ENCODE measurements at regions not wholly inside any gene's neighbourhood (a gene's known extent, or its start where the extent isn't known, plus 50 kb on each side); places are given as distances from the start of the nearest gene placed in this dataset.

- no peaks in the 10 kb centered on the region for H3F3A ChIP-seq (ENCODE audit: control insufficient read depth, insufficient read depth)
- no peak for TF ChIP-seq EZH2phosphoT487 (IDR thresholded peaks at IDR 0.05; ENCODE audit: borderline replicate concordance, low read length)
- TF ChIP-seq, protein P1, sequence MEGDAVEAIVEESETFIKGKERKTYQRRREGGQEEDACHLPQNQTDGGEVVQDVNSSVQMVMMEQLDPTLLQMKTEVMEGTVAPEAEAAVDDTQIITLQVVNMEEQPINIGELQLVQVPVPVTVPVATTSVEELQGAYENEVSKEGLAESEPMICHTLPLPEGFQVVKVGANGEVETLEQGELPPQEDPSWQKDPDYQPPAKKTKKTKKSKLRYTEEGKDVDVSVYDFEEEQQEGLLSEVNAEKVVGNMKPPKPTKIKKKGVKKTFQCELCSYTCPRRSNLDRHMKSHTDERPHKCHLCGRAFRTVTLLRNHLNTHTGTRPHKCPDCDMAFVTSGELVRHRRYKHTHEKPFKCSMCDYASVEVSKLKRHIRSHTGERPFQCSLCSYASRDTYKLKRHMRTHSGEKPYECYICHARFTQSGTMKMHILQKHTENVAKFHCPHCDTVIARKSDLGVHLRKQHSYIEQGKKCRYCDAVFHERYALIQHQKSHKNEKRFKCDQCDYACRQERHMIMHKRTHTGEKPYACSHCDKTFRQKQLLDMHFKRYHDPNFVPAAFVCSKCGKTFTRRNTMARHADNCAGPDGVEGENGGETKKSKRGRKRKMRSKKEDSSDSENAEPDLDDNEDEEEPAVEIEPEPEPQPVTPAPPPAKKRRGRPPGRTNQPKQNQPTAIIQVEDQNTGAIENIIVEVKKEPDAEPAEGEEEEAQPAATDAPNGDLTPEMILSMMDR (IDR thresholded peaks at IDR 0.05; ENCODE audit: low read depth, low read length, poor library complexity, severe bottlenecking), result no peak
- no peaks in the 10 kb centered on the region for H3K9me2 ChIP-seq (replicated peaks; ENCODE audit: control insufficient read depth, low read length)
- H3K27ac ChIP-seq (ENCODE audit: low read depth, low read length), result no peak overlapping the region
- H3K4me1 ChIP-seq (ENCODE audit: control insufficient read depth, low read length), result no peaks in the 10 kb centered on the region
- no peaks in the 10 kb centered on the region for H3K36me3 ChIP-seq (ENCODE audit: control insufficient read depth, low read length)
- H4K20me1 ChIP-seq (ENCODE audit: control insufficient read depth, insufficient read depth, low read depth, low read length), result no peaks in the 10 kb centered on the region
- H3K4me3 ChIP-seq (ENCODE audit: low read length), result no peak overlapping the region
- H3K9me3 ChIP-seq (ENCODE audit: control insufficient read depth, insufficient read depth, low read length), result no peaks in the 10 kb centered on the region
- no peaks in the 10 kb centered on the region for H3K27me3 ChIP-seq (ENCODE audit: control insufficient read depth, low read length)
- H3K79me2 ChIP-seq (ENCODE audit: control insufficient read depth, low read length), result no peaks in the 10 kb centered on the region
- no peak overlapping the region for H3K4me2 ChIP-seq (ENCODE audit: low read length)
These were observed 368.3 kb upstream of the OLFM3 start for GRCh38 chr1:102365071-102365470.

DNA sequence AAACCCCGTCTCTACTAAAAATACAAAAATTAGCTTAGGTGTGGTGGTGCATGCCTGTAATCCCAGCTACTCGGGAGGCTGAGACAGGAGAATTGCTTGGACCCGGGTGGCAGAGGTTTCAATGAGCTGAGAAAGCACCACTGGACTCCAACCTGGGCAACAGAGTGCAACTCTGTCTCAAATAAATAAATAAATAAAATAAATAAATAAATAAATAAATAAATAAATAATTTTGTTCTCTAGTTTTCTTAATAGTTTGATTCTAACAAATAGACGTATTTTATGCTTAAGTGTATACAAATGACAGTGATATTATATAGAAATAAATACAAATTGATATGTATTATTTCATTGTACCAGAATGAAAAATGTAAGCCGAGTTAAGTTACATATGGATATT lies 339.9 kb upstream of the OLFM3 start:
- no peak overlapping the region for H3K27ac ChIP-seq (ENCODE audit: low read depth, low read length)
- no peak overlapping the region for H3K4me2 ChIP-seq (ENCODE audit: low read length)
- H3K9me3 ChIP-seq (ENCODE audit: control insufficient read depth, insufficient read depth, low read length), result no peaks in the 10 kb centered on the region
- no peak for TF ChIP-seq EZH2phosphoT487 (IDR thresholded peaks at IDR 0.05; ENCODE audit: borderline replicate concordance, low read length)
- TF ChIP-seq, protein P1 (IDR thresholded peaks at IDR 0.05; ENCODE audit: low read depth, low read length, poor library complexity, severe bottlenecking), result no peak
- H3F3A ChIP-seq (ENCODE audit: control insufficient read depth, insufficient read depth), result no peaks in the 10 kb centered on the region
- H3K79me2 ChIP-seq (ENCODE audit: control insufficient read depth, low read length), result no peaks in the 10 kb centered on the region
- no peaks in the 10 kb centered on the region for H4K20me1 ChIP-seq (ENCODE audit: control insufficient read depth, insufficient read depth, low read depth, low read length)
- no peaks in the 10 kb centered on the region for H3K27me3 ChIP-seq (ENCODE audit: control insufficient read depth, low read length)
- no peaks in the 10 kb centered on the region for H3K4me1 ChIP-seq (ENCODE audit: control insufficient read depth, low read length)
- H3K9me2 ChIP-seq (replicated peaks; ENCODE audit: control insufficient read depth, low read length), result no peaks in the 10 kb centered on the region
- no peak overlapping the region for H3K4me3 ChIP-seq (ENCODE audit: low read length)
- H3K36me3 ChIP-seq (ENCODE audit: control insufficient read depth, low read length), result no peaks in the 10 kb centered on the region

DNA sequence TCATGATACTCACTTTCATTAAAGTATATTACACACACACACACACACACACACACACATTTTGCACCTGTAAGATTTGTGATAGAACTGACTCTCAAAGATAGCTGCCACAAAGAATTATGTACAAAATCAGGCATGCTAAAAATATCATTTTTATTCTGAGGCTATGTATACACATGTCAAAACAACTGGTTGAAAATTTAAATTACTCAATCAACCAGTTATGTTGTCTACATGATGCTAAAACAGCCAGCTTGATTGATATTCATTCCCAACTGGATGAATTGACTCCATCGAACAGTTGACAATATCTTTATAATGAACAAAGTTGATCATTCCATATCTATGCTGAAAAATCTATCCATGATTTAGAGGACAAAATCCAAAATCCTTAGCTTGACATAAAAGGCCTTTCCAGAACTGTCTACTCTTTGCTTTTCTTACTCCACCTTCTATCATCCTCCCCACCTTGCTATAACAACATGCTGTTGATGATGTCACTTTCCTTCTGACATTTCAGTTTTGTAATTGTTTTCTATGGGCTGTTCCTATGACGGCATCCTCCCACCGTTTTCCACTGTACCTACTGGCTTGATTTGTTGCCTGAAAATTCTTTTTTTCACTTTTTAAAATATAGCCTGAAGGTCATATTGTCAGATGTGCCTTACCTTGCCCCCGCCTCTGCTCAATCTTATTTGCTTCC lies 321.5 kb upstream of the OLFM3 start:
- no peaks in the 10 kb centered on the region for H3K4me1 ChIP-seq (ENCODE audit: control insufficient read depth, low read length)
- no peaks in the 10 kb centered on the region for H3K36me3 ChIP-seq (ENCODE audit: control insufficient read depth, low read length)
- H4K20me1 ChIP-seq (ENCODE audit: control insufficient read depth, insufficient read depth, low read depth, low read length), result no peaks in the 10 kb centered on the region
- TF ChIP-seq, protein P1 (IDR thresholded peaks at IDR 0.05; ENCODE audit: low read depth, low read length, poor library complexity, severe bottlenecking), result no peak
- no peak for TF ChIP-seq EZH2phosphoT487 (IDR thresholded peaks at IDR 0.05; ENCODE audit: borderline replicate concordance, low read length)
- no peaks in the 10 kb centered on the region for H3K79me2 ChIP-seq (ENCODE audit: control insufficient read depth, low read length)
- no peaks in the 10 kb centered on the region for H3K9me2 ChIP-seq (replicated peaks; ENCODE audit: control insufficient read depth, low read length)
- no peaks in the 10 kb centered on the region for H3F3A ChIP-seq (ENCODE audit: control insufficient read depth, insufficient read depth)
- H3K9me3 ChIP-seq (ENCODE audit: control insufficient read depth, insufficient read depth, low read length), result no peaks in the 10 kb centered on the region
- no peak overlapping the region for H3K4me2 ChIP-seq (ENCODE audit: low read length)
- no peaks in the 10 kb centered on the region for H3K27me3 ChIP-seq (ENCODE audit: control insufficient read depth, low read length)
- H3K27ac ChIP-seq (ENCODE audit: low read depth, low read length), result no peak overlapping the region
- no peak overlapping the region for H3K4me3 ChIP-seq (ENCODE audit: low read length)

Measured in DOHH2 (cell line).